ENCODE measurements at regions not wholly inside any gene's neighbourhood (a gene's known extent, or its start where the extent isn't known, plus 50 kb on each side); places are given as distances from the start of the nearest gene placed in this dataset.

DNA sequence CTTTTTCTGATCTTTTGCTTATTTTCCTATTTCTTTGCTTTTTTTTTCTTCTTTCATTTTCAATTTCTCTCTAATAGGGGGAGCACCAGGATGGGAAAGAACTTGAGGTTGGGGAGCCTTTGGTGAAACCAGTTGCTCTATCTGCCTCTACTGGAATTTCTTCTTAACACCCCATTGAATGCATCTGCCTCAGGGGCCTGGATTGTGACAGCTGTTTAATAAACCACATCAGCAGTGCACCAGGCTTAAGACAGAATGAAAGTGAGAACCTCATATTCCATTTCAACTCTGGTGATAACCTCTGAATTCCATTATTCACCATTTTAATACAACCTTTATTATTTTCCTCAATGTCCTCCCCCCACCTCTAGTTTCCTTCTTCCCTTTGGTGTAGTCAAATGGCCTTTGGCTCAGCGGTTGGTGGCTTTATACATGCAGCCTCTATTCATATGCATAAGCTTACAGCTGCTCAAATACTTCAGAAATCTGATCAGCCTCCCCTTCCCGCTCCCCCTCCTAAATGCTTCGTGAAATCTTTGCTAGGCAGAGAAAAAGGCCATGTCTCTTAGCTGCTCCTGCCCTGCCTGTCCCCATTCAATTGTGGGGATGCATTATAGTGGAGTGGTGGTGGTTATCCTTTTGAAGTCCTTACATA is 537.3 kb upstream of the PLXNA2 start:
- Histone ChIP-seq H3K36me3 (ENCODE audit: control insufficient read depth in 2 of 2, insufficient read depth in 1 of 2, low read length in 2 of 2) (no peaks in the 10 kb centered on the region), H3K4me3 (ENCODE audit: low read depth, low read length) (no peak overlapping the region), H3K27ac (ENCODE audit: extremely low read depth, low read depth, low read length) (no peak overlapping the region), H3K4me1 (ENCODE audit: control insufficient read depth, insufficient read depth, low read length) (no peaks in the 10 kb centered on the region), H3K9me3 (ENCODE audit: control insufficient read depth, insufficient read depth, low read depth, low read length) (no peaks in the 10 kb centered on the region)
- TF ChIP-seq ZNF426 (tag by site-specific recombination; IDR thresholded peaks at IDR 0.05) = no peak
- no peak for TF ChIP-seq ZNF48 (tag by site-specific recombination; IDR thresholded peaks at IDR 0.05)
- TF ChIP-seq ZXDB (tag by site-specific recombination; IDR thresholded peaks at IDR 0.05) = no peak
- no peak for TF ChIP-seq ZNF530 (tag by site-specific recombination; IDR thresholded peaks at IDR 0.05; ENCODE audit: low read depth)
- TF ChIP-seq ZFP41 (tag by site-specific recombination; IDR thresholded peaks at IDR 0.05; ENCODE audit: borderline replicate concordance) = no peak
- no peak for TF ChIP-seq ZNF501 (tag by site-specific recombination; IDR thresholded peaks at IDR 0.05)
- no peak for TF ChIP-seq ZFP3 (tag by site-specific recombination; IDR thresholded peaks at IDR 0.05; ENCODE audit: low read depth)
- TF ChIP-seq ZNF140 (tag by site-specific recombination; IDR thresholded peaks at IDR 0.05) = no peak
- no peak for TF ChIP-seq ZNF211 (tag by site-specific recombination; IDR thresholded peaks at IDR 0.05; ENCODE audit: low read depth)
- TF ChIP-seq ZNF214 (tag by site-specific recombination; IDR thresholded peaks at IDR 0.05; ENCODE audit: borderline replicate concordance) = no peak
- no peak for TF ChIP-seq PBX3 (CRISPR knock-in tag; IDR thresholded peaks at IDR 0.05)
- no peak for TF ChIP-seq PRDM1 (tag by site-specific recombination; IDR thresholded peaks at IDR 0.05)
- TF ChIP-seq ZSCAN30 (tag by site-specific recombination; IDR thresholded peaks at IDR 0.05) = no peak
- TF ChIP-seq TRIM28 (IDR thresholded peaks at IDR 0.05; ENCODE audit: borderline replicate concordance, low read length) = no peak
- no peak for TF ChIP-seq ZNF174 (tag by site-specific recombination; IDR thresholded peaks at IDR 0.05)
- TF ChIP-seq ZFP37 (tag by site-specific recombination; IDR thresholded peaks at IDR 0.05) = no peak
- POLR2A ChIA-PET = no interaction called here
- CTCF ChIA-PET = interaction anchor here (0.6 kb wide), 1 partner anchor 1605 kb away, joined by 3 read pairs; no protein-coding TSS in a partner anchor

GRCh38 chr1:208782186-208782585 is 538.0 kb upstream of the PLXNA2 start:
- TF ChIP-seq EGR2 (tag by site-specific recombination; IDR thresholded peaks at IDR 0.05; ENCODE audit: low read depth) = no peak
- no peak for TF ChIP-seq ZNF157 (tag by site-specific recombination; IDR thresholded peaks at IDR 0.05)
- no peak for TF ChIP-seq ZNF239 (tag by site-specific recombination; IDR thresholded peaks at IDR 0.05)
- no peak for TF ChIP-seq PBX3 (CRISPR knock-in tag; IDR thresholded peaks at IDR 0.05)
- TF ChIP-seq, protein P1, sequence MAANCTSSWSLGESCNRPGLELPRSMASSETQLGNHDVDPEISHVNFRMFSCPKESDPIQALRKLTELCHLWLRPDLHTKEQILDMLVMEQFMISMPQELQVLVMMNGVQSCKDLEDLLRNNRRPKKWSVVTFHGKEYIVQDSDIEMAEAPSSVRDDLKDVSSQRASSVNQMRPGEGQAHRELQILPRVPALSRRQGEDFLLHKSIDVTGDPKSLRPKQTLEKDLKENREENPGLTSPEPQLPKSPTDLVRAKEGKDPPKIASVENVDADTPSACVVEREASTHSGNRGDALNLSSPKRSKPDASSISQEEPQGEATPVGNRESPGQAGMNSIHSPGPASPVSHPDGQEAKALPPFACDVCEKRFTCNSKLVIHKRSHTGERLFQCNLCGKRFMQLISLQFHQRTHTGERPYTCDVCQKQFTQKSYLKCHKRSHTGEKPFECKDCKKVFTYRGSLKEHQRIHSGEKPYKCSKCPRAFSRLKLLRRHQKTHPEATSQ (tag by site-specific recombination; IDR thresholded peaks at IDR 0.05) = no peak
- TF ChIP-seq ZNF514 (tag by site-specific recombination; IDR thresholded peaks at IDR 0.05) = no peak
- H3K9me3 ChIP-seq (ENCODE audit: control insufficient read depth, insufficient read depth, low read depth, low read length) = no peaks in the 10 kb centered on the region
- H3K27ac ChIP-seq (ENCODE audit: extremely low read depth, low read depth, low read length) = no peak overlapping the region
- no peak overlapping the region for H3K4me3 ChIP-seq (ENCODE audit: low read depth, low read length)
- no peaks in the 10 kb centered on the region for H3K36me3 ChIP-seq (ENCODE audit: control insufficient read depth in 2 of 2, insufficient read depth in 1 of 2, low read length in 2 of 2)
- no peaks in the 10 kb centered on the region for H3K4me1 ChIP-seq (ENCODE audit: control insufficient read depth, insufficient read depth, low read length)
- ChIA-PET POLR2A (no interaction called here), CTCF (interaction anchor here (0.6 kb wide), 1 partner anchor 1606 kb away, joined by 3 read pairs; no protein-coding TSS in a partner anchor)
